NCI-H748 treated with DMSO at 0.1 percent for 48 hours (cell line): ENCODE measurements at regions not wholly inside any gene's neighbourhood (a gene's known extent, or its start where the extent isn't known, plus 50 kb on each side); places are given as distances from the start of the nearest gene placed in this dataset.
"Not testable (repeated sequence)": the region's sequence is repeated elsewhere in the genome, so short reads cannot be mapped to it uniquely, and the experiment has no call there.

ENCODE experiments used
- DNase-seq: peaks from one replicate; lab custom pipeline; 2025; lab: John Stamatoyannopoulos, UW

DNA sequence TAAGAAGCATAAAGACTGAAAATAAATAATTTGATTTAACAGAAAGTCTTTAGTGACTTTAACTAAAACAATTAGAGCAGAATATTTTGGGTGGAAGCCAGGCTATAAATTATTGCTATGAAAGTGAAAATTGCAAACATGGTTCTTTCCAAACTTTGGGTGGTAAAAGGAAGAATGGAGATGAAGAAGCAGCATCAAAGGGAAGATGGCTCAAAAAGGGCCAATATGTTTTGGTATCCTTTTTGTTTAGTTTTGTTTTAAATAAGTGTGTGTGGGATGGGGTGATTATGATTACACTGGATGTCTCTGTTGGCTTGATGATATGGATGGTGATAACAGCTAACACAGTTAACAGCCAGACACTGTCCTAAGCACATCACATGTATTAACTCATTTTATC is 153.7 kb downstream of the CYB561 start:
- DNase-seq = no peak

DNA sequence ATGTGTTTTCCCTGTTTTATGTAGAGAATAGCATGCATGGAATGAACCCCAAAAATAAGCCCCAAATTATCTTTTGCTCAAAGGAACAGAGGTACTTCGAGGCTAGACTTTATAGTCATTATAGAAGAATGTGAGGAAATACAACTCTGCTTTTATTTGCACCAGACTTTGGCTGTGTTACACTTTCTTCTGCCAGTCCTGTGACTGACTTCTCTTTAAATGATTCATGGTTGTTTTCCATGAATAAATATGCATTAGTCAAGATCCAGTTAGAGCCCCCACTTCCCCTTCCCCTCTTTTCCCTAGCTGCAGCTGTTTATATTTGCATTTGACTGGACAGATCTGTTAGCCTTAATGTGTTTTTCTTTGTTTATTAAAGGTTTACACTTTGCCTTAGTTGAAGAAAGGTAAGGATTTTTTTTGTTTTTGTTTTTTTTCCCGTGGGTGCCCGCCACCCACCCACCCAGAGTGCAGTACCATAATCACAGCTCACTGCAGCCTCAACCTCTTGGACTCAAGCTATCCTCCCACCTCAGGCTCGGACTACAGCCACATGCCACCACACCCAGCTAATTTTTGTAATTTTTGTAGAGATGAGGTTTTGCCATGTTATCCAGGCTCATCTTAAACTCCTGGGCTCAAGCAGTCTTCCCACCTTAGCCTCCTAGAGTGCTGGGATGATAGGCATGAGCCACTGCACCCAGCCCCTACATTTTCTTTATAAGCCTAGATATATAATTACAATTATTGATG is 152.6 kb downstream of the CYB561 start:
- DNase-seq = no peak

- no peak for DNase-seq
These were observed 151.3 kb downstream of the CYB561 start for GRCh38 chr17:63294776-63295175.

DNA sequence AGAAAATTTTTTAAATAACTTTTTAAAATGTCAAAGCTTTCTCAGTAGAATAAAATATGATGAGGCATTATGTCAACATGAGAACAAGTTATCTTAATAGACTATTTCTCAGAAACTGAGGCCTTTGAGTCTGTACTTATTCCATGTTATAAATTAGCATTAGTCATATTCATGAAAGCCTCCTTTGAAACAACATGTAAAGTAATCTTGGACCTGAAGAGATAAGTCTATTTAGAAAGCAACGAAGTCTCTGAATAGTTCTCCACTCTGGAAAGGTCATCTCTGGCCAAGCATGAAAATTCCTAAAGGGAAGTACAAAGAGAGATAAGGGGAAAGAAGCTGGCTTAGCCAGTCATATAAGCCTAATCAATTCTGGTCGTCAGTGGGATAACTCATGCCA is 150.8 kb downstream of the CYB561 start:
- DNase-seq = no peak

GRCh38 chr17:63295839-63296590 is 150.1 kb downstream of the CYB561 start:
- no peak for DNase-seq

DNA sequence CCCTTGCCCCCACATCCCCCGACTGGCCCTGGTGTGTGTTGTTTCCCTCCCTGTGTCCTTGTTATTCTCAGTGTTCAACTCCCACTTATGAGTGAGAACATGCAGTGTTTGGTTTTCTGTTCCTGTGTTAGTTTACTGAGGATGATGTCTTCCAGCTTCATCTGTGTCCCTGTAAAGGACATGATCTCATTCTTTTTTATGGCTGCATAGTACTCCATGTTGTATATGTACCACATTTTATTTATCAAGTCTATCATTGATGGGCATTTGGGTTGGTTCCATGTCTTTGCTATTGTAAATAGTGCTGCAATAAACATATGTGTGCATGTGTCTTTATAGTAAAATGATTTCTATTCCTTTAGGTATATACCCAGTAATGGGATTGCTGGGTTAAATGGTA is 147.2 kb downstream of the CYB561 start:
- DNase-seq = not testable (repeated sequence)

DNA sequence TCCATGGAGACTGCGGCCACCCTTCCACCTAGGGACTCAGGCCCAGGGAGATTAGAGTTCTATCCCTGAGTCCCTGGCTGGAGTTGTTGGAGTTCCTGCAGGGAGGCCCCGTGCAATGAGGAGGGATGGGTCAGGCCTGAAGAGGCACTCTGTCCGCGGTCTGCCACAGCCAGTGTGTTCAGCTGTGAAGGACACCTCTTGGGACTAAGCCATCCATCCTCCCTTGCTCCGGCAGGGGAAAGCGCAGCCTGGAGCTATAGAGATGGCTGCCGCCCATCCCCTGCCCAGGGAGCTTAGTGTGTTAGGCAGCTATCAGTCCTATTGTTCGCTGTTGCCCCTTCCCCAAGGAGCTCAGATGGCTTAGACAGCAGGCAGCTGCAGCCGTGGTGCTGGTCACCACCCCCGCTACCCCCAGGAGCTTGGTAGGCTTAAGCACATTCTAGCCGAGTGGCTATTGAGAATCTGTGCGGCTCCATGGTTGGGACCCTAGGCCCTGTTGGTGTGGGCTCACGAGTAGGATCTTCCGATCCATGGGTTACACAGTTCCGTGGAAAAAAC is 141.3 kb downstream of the CYB561 start:
- no peak for DNase-seq

DNA sequence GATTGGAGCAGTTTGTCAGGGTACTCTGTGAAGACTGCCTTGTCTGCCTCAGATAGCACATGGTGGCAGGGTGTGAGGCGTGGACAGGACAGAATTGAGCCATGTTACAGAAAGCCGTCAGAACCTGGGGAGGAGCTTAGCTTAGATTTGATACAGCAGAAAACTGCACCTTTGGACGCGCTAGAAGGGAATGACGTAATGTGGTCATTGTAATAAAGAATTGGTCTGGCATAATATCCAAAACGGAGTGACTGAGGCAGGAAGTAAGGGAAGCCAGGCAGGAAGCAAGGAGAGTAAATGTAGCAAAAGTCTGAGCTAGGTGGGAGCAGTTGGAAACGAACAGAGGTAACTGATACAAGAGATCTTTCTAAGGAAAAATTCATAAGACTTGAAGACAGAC is 140.2 kb downstream of the CYB561 start:
- DNase-seq = no peak

DNA sequence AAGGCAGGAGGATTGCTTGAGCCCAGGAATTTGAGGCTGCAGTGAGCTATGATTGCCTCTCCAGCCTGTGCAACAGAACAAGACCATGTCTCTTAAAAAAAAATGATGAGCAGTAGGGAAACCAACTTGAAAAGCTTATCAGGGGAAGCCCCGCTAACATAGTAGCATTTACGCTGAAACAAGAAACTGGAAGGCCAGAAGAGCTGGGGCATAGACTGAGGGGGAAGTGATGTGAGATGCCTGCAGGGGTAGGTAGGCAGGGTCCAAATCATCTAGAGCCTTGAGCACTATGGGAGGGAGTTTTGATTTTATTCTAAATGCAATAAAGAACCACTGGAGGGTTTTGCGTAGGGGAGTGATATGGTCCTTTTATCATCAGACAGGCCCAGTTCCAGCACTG is 139.3 kb downstream of the CYB561 start:
- DNase-seq = no peak

DNA sequence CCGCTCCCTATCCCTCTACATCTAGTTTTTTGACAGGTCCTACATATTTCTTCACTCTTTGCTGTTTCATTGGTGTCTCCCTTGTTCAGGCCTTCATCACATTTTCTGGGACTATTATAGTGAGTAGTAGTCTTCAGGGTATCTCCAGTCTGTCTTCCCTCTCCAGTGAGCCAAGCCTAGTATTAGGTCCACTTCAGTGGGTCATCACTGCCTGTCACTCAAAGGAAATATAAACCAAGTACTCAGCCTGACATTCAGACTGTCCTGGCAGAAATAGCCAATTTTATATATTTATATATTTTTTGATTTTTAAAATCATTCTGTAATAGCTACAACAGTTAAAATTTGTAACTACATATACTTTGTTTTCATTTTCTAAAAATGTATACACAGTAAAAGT is 137.8 kb downstream of the CYB561 start:
- DNase-seq = no peak

DNA sequence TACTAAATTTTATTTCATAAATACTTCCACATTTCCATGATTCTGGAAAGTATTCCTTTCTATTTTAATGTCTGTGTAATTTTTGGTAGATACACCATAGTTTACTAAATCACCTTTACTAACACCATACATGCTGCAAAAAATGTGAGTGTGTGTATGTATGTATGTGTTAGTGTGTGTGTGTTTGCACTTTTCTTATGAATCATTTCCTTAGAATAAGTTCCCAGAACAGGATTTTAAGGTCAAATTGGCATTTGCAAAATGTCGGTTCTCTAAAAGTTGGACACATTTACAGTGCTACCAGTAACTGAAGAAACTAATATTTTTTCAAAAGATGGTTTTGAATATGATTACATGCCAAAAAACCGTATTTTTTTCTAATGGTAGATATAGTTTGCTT is 137.1 kb downstream of the CYB561 start:
- DNase-seq = no peak

DNA sequence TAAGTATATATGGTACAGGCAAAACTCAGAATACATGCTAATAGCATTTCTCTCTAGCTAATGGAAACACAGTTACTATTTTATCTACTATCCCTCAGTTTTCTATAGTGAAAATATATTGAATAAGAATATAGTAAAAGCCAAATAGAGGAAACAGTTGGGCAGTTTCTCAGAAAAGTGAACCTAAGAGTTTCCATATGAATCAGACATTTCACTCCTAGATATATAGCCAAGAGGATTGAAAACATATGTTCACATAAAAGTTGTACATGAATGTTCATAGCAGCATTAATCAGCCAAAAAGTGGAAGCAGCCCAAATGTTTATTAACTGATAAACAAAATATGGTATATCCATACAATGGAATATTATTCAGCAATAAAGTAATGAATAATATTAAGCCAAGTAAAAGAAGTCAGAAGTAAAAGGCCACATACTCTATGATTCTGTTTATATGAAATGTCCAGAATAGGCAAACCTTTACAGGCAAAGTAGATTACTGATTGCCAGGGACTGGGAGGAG is 134.6 kb downstream of the CYB561 start:
- DNase-seq = no peak

- no peak for DNase-seq
These were observed 131.3 kb downstream of the CYB561 start for GRCh38 chr17:63314761-63315160.

DNA sequence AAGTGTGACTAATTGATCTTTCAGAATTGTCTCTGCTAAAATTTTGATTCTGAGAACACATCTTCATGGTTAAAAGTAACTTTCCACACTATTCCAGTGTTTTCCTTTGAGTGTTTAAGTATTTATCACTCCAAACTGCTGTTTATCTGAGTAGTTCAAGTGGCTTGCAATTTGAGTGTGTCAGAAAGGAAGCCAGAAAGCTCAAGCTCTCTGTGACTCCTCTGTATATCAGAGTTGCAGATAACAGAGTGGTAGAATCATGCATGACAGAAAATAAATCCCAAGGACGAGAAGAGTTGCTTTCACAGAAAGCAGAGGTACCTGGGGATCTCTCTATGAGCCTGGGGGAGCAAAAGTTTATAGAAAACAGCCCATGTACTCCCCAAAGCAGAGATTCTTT is 130.0 kb downstream of the CYB561 start:
- no peak for DNase-seq

DNA sequence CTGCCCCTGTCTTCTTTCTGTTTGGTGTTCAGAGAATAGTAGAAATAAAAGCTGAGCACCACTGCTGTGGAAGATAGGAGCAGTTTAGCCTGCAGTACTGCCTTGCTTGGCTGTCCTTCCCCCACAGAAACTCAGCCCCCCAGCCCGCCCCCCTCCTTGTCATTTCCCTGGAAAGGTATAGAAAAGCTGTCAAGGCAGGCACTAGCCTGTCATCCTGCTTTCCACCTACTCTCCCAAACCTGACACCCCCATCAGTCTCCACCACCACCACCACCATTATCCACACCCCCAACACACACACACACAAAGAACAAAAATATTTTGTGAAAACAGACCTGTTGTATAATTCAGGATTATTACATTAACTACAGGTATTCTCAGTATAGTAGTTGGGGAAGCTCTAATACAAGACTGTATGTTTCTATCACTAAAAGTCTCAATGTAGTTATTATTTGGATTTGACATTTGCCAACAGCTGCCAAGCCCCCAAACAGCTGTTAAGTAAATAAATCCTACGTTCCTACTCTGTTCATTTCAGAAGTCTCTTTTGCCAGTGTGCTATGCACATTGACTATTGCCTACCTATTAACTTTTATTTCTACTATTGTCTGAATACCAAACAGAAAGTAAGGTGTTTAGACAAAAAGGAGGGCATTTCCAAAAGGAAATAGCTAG is 128.8 kb downstream of the CYB561 start:
- DNase-seq = no peak

DNA sequence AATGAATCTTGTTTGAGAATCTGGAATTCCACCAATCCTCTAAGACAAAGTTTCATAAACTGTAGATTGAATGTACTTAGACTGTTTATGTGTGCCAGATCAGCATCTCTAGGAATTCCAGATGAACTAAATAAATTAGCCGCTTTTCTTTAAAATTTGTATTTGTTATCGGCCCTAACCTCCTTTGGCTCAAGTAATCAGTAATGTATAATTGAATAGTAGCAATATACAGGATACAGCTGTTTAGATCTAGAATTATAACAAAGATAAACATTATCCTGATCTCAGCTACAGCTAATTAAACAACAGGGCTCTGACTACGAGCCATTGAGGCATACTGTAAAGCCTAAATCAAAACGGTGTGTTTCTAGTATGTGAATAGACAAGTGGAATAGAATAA is 120.3 kb downstream of the CYB561 start:
- no peak for DNase-seq

GRCh38 chr17:63329876-63330275 is 116.2 kb downstream of the CYB561 start:
- DNase-seq = no peak

- no peak for DNase-seq
These were observed 114.6 kb downstream of the CYB561 start for GRCh38 chr17:63331301-63332061.

- no peak for DNase-seq
These were observed 113.8 kb downstream of the CYB561 start for GRCh38 chr17:63332286-63332685.

GRCh38 chr17:63333869-63334268 is 112.2 kb downstream of the CYB561 start:
- DNase-seq = no peak

DNA sequence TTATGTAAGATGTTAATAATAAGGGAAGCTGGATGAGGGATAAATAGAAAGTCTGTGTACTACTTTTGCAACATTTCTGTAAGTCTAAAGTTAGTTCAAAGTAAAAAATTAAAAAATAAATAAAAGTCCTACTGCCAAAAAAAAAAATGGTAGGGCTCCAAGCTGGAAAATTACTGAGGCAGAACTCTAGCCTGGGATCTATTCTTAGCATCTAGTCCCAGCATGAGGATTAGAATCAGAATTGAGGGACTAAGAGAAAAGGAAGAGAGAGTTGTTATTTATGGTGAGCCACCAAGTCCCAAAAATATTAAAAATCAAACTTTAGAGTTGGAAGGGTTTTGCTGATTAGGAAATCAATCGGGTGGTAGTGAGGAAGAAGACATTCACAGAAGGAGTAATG is 110.3 kb downstream of the CYB561 start:
- DNase-seq = no peak

- no peak for DNase-seq
These were observed 108.5 kb downstream of the CYB561 start for GRCh38 chr17:63337579-63337978.
